ENCODE measurements at regions not wholly inside any gene's neighbourhood (a gene's known extent, or its start where the extent isn't known, plus 50 kb on each side); places are given as distances from the start of the nearest gene placed in this dataset.

DNA sequence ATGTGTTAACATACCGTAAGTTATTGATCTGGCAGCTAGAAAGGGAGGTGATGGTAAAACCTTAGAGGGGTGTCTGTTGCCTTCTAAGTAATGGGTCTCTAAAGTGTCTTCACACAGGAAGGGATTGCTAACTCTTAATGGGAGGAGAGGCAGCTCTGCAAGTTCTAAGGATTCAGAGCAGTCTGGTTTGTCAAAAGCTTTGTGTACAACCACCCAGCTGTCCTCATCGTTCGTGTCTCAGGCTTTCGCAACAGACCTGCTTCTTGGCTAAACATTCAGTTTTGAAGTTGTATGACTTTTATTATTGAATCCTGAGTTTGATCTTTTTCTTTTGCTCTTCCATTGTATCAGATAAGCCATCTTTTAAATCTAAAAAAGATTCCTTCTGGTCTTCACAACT, 404.9 kb downstream of the SQOR start:
- DNase-seq (ENCODE audit: low spot score) (no peak), FAIRE-seq (no peak), ATAC-seq (no peak)
- Histone ChIP-seq H3K27me3 (ENCODE audit: control insufficient read depth in 1 of 2, insufficient read depth in 2 of 2, low read length in 2 of 2) (no peaks in the 10 kb centered on the region), H4K20me1 (ENCODE audit: insufficient read depth, low read length) (no peaks in the 10 kb centered on the region), H3K9ac (ENCODE audit: insufficient read depth, low read depth, low read length) (no peak overlapping the region), H3K27ac (ENCODE audit: extremely low read length, insufficient read depth, low read length) (no peak overlapping the region), H2AFZ (ENCODE audit: low read length) (no peak overlapping the region), H3K9me3 (ENCODE audit: low read length) (peaks cover 98% of the 10 kb centered on the region), H3K36me3 (replicated peaks in 1 of 2; ENCODE audit: control insufficient read depth in 1 of 2, insufficient read depth in 2 of 2, low read length in 2 of 2) (no peaks in the 10 kb centered on the region), H3K4me1 (ENCODE audit: insufficient read depth, low read length) (no peaks in the 10 kb centered on the region), H3K4me2 (ENCODE audit: low read depth, low read length) (no peak overlapping the region), H3K79me2 (ENCODE audit: insufficient read depth, low read length) (no peaks in the 10 kb centered on the region), H3K4me3 (replicated peaks in 1 of 3; ENCODE audit: insufficient read depth in 1 of 3, low read depth in 2 of 3, low read length in 3 of 3) (no peak overlapping the region)
- no TSS peak for BruUV-seq (replicated peaks)
- CTCF ChIA-PET (ENCODE audit: low intra/inter-chr PET ratio, low total read pairs), result no interaction called here
- POLR2A ChIA-PET, result no interaction called here
- 7% methylated on average over 4 of the region's 4 CpGs for WGBS (ENCODE audit: low lambda C conversion rate)
- TF ChIP-seq, protein P1, sequence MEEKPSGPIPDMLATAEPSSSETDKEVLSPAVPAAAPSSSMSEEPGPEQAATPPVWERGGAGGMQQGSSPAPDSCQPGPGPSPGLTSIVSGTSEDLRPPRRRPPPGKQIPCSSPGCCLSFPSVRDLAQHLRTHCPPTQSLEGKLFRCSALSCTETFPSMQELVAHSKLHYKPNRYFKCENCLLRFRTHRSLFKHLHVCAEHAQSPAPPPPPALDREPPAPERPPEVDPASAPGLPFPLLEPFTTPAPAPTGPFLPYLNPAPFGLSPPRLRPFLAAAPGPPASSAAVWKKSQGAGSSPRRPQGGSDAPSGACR (CRISPR knock-in tag; IDR thresholded peaks at IDR 0.05), result no peak
- TF ChIP-seq, protein P2, sequence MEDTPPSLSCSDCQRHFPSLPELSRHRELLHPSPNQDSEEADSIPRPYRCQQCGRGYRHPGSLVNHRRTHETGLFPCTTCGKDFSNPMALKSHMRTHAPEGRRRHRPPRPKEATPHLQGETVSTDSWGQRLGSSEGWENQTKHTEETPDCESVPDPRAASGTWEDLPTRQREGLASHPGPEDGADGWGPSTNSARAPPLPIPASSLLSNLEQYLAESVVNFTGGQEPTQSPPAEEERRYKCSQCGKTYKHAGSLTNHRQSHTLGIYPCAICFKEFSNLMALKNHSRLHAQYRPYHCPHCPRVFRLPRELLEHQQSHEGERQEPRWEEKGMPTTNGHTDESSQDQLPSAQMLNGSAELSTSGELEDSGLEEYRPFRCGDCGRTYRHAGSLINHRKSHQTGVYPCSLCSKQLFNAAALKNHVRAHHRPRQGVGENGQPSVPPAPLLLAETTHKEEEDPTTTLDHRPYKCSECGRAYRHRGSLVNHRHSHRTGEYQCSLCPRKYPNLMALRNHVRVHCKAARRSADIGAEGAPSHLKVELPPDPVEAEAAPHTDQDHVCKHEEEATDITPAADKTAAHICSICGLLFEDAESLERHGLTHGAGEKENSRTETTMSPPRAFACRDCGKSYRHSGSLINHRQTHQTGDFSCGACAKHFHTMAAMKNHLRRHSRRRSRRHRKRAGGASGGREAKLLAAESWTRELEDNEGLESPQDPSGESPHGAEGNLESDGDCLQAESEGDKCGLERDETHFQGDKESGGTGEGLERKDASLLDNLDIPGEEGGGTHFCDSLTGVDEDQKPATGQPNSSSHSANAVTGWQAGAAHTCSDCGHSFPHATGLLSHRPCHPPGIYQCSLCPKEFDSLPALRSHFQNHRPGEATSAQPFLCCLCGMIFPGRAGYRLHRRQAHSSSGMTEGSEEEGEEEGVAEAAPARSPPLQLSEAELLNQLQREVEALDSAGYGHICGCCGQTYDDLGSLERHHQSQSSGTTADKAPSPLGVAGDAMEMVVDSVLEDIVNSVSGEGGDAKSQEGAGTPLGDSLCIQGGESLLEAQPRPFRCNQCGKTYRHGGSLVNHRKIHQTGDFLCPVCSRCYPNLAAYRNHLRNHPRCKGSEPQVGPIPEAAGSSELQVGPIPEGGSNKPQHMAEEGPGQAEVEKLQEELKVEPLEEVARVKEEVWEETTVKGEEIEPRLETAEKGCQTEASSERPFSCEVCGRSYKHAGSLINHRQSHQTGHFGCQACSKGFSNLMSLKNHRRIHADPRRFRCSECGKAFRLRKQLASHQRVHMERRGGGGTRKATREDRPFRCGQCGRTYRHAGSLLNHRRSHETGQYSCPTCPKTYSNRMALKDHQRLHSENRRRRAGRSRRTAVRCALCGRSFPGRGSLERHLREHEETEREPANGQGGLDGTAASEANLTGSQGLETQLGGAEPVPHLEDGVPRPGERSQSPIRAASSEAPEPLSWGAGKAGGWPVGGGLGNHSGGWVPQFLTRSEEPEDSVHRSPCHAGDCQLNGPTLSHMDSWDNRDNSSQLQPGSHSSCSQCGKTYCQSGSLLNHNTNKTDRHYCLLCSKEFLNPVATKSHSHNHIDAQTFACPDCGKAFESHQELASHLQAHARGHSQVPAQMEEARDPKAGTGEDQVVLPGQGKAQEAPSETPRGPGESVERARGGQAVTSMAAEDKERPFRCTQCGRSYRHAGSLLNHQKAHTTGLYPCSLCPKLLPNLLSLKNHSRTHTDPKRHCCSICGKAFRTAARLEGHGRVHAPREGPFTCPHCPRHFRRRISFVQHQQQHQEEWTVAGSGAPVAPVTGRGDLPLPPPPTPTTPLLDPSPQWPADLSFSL (CRISPR knock-in tag; IDR thresholded peaks at IDR 0.05), result no peak
- TF ChIP-seq SMAD9 (CRISPR knock-in tag; IDR thresholded peaks at IDR 0.05), result no peak
- TF ChIP-seq DNMT1 (CRISPR knock-in tag; IDR thresholded peaks at IDR 0.05), result no peak
- TF ChIP-seq SMYD3 (CRISPR knock-in tag; IDR thresholded peaks at IDR 0.05), result no peak
- TF ChIP-seq GTF2F1 (IDR thresholded peaks at IDR 0.05; ENCODE audit: low read length), result no peak
- no peak for TF ChIP-seq SP2 (CRISPR knock-in tag; IDR thresholded peaks at IDR 0.05)
- TF ChIP-seq ZNF136 (CRISPR knock-in tag; IDR thresholded peaks at IDR 0.05; ENCODE audit: low read depth), result no peak
- TF ChIP-seq ZSCAN30 (CRISPR knock-in tag; IDR thresholded peaks at IDR 0.05), result no peak
- TF ChIP-seq RXRA (CRISPR knock-in tag; IDR thresholded peaks at IDR 0.05), result no peak
- TF ChIP-seq SOX13 (IDR thresholded peaks at IDR 0.05), result no peak
- no peak for TF ChIP-seq SOX13 (CRISPR knock-in tag; conservative IDR thresholded peaks at IDR 0.05 in 1 of 2, IDR thresholded peaks at IDR 0.05 in 1 of 2)
- TF ChIP-seq CC2D1A (CRISPR knock-in tag; IDR thresholded peaks at IDR 0.05), result no peak
- no peak for TF ChIP-seq ZNF350 (CRISPR knock-in tag; IDR thresholded peaks at IDR 0.05; ENCODE audit: borderline replicate concordance, low read depth)
- TF ChIP-seq NFE2L1 (CRISPR knock-in tag; IDR thresholded peaks at IDR 0.05; ENCODE audit: borderline replicate concordance), result no peak
- in situ Hi-C loops (cut with HindIII; ENCODE audit: extremely low pct_ligation_motif_present, low pct_unique_long_range_greater_than_20kb) (no loop called here), intact Hi-C loops (cut with micrococcal nuclease; ENCODE audit: unreplicated experiment) (no loop called here)
